ENCODE measurements at regions not wholly inside any gene's neighbourhood (a gene's known extent, or its start where the extent isn't known, plus 50 kb on each side); places are given as distances from the start of the nearest gene placed in this dataset.

DNA sequence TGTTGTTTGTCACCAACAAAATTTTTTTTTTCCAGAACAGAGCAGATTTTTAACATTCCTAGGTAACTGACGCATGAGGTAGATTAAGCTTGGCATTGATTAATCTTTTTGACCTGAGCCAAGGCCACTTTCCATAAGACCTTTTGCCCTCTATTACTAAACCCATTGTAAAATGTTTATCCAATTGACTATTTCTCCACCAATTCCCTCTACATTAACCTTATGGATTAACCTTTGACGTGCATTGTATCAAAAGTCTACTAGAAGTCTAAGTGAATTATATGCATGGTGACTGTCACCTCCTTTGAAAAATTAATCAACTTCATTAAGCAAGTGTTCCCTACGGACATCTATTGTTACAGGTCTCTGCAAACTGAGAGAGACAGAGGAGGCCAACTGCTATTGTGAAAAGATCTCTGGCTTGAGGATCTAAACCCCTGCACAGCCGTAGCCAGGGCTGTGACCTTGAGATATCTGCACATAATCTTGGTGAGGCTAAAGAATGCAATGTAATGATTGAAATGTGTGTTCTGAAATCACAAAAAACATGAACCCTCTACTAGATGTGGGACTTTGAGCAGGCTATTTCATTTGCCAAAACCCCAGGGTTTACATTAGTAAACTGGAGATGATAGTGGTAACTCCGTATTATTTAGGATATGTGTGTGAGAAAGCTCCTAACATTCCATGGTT, 632.2 kb downstream of the TLR4 start:
- TF ChIP-seq EP300 (IDR thresholded peaks at IDR 0.05) (no peak), POLR2AphosphoS5 (IDR thresholded peaks at IDR 0.05) (no peak), POLR2A (IDR thresholded peaks at IDR 0.05) (no peak)
- TF ChIP-seq, protein P1, sequence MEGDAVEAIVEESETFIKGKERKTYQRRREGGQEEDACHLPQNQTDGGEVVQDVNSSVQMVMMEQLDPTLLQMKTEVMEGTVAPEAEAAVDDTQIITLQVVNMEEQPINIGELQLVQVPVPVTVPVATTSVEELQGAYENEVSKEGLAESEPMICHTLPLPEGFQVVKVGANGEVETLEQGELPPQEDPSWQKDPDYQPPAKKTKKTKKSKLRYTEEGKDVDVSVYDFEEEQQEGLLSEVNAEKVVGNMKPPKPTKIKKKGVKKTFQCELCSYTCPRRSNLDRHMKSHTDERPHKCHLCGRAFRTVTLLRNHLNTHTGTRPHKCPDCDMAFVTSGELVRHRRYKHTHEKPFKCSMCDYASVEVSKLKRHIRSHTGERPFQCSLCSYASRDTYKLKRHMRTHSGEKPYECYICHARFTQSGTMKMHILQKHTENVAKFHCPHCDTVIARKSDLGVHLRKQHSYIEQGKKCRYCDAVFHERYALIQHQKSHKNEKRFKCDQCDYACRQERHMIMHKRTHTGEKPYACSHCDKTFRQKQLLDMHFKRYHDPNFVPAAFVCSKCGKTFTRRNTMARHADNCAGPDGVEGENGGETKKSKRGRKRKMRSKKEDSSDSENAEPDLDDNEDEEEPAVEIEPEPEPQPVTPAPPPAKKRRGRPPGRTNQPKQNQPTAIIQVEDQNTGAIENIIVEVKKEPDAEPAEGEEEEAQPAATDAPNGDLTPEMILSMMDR (IDR thresholded peaks at IDR 0.05) = no peak
